ENCODE measurements at regions not wholly inside any gene's neighbourhood (a gene's known extent, or its start where the extent isn't known, plus 50 kb on each side); places are given as distances from the start of the nearest gene placed in this dataset.

- DNase-seq = no peak
Observed at GRCh38 chr15:72964542-72964941, 87.7 kb upstream of the NEO1 start.

- no peak for DNase-seq
Observed at GRCh38 chr15:72964135-72964534, 88.1 kb upstream of the NEO1 start.

GRCh38 chr15:72962054-72962702, 90.1 kb upstream of the NEO1 start:
- DNase-seq = no peak

GRCh38 chr15:72961346-72961745, 90.9 kb upstream of the NEO1 start:
- no peak for DNase-seq

- no peak for DNase-seq
Observed at GRCh38 chr15:72958634-72959033, 93.6 kb upstream of the NEO1 start.

- DNase-seq = no peak
Observed at GRCh38 chr15:72953306-72953705, 99.0 kb upstream of the NEO1 start.

GRCh38 chr15:72952151-72952550, 100.1 kb upstream of the NEO1 start:
- no peak for DNase-seq

GRCh38 chr15:72948662-72949061, 103.6 kb upstream of the NEO1 start:
- DNase-seq = no peak

GRCh38 chr15:72947709-72948108, 104.6 kb upstream of the NEO1 start:
- no peak for DNase-seq

- no peak for DNase-seq
Observed at GRCh38 chr15:72944565-72944964, 107.7 kb upstream of the NEO1 start.

- no peak for DNase-seq
Observed at GRCh38 chr15:72940229-72940622, 112.0 kb upstream of the NEO1 start.

- DNase-seq = no peak
Observed at GRCh38 chr15:72939514-72940228, 112.6 kb upstream of the NEO1 start.

GRCh38 chr15:72936691-72937679, 115.3 kb upstream of the NEO1 start:
- DNase-seq = no peak

GRCh38 chr15:72936237-72936636, 116.0 kb upstream of the NEO1 start:
- DNase-seq = no peak

- DNase-seq = no peak
Observed at GRCh38 chr15:72935521-72935920, 116.7 kb upstream of the NEO1 start.

- no peak for DNase-seq
Observed at GRCh38 chr15:72934921-72935320, 117.3 kb upstream of the NEO1 start.

- DNase-seq = no peak
Observed at GRCh38 chr15:72933976-72934375, 118.3 kb upstream of the NEO1 start.

GRCh38 chr15:72932472-72932871, 119.8 kb upstream of the NEO1 start:
- DNase-seq = no peak

GRCh38 chr15:72927451-72927850, 124.8 kb upstream of the NEO1 start:
- DNase-seq = no peak

- no peak for DNase-seq
Observed at GRCh38 chr15:72925661-72926060, 126.6 kb upstream of the NEO1 start.

GRCh38 chr15:72923289-72923688, 129.0 kb upstream of the NEO1 start:
- no peak for DNase-seq

GRCh38 chr15:72920551-72920950, 131.7 kb upstream of the NEO1 start:
- DNase-seq = no peak

- DNase-seq = no peak
Observed at GRCh38 chr15:72919936-72920465, 132.3 kb upstream of the NEO1 start.
